A172 (cell line): ENCODE measurements at regions not wholly inside any gene's neighbourhood (a gene's known extent, or its start where the extent isn't known, plus 50 kb on each side); places are given as distances from the start of the nearest gene placed in this dataset.
A peak's percentile ranks its signal among the peaks of the same experiment; 100 is the strongest.
"Not testable (repeated sequence)": the region's sequence is repeated elsewhere in the genome, so short reads cannot be mapped to it uniquely, and the experiment has no call there.

ENCODE experiments used
- DNase-seq: peaks from one replicate; pipeline ENCODE4 v3.0.0-alpha.2; 2015; ENCODE audit warnings: low spot score

- no peak for DNase-seq
Measured at GRCh38 chr5:156042726-156043125, 284.2 kb upstream of the SGCD start.

DNA sequence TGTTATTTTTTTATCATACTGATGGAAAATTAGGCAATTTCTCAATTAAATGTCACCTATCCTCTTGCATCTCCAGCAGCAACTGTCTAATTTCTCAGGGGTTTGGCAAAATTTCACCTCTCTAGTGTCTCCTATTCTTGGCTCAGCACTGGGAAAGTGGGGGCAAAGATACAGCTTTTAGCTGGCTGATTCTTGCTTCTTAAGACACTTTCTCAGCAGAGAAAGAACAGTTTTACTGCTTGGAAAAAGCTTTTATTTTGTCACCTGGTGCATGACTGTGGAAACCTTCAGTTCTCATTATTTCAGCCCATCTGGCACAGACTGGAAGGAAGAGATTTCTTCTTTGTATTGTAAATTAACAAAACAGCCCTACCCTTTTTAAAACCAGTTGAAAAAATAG, 283.6 kb upstream of the SGCD start:
- DNase-seq: no peak

DNA sequence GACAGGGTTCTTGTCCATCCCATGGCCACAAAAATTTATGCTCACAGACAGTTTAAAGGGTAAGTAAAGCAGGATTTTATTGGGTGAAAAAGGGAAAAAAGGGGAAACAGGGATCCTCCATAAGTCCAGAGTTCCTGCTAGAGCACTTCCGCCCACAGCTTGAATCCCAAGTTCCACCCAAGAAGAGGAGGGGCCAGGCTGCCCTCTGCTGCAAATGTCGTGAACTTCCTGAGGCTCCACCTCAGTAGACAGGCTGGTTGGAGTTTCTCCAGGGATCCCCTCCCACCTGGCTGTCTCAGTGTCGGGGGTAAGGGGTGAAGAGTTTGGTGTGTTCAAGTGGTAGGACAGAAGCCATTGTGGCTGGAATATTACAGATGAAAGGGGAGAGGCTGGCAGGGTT, 275.0 kb upstream of the SGCD start:
- no peak for DNase-seq

- no peak for DNase-seq
Measured at GRCh38 chr5:156052656-156053055, 274.3 kb upstream of the SGCD start.

GRCh38 chr5:156053056-156053455, 273.9 kb upstream of the SGCD start:
- DNase-seq: no peak

GRCh38 chr5:156076912-156077311, 250.1 kb upstream of the SGCD start:
- no peak for DNase-seq

DNA sequence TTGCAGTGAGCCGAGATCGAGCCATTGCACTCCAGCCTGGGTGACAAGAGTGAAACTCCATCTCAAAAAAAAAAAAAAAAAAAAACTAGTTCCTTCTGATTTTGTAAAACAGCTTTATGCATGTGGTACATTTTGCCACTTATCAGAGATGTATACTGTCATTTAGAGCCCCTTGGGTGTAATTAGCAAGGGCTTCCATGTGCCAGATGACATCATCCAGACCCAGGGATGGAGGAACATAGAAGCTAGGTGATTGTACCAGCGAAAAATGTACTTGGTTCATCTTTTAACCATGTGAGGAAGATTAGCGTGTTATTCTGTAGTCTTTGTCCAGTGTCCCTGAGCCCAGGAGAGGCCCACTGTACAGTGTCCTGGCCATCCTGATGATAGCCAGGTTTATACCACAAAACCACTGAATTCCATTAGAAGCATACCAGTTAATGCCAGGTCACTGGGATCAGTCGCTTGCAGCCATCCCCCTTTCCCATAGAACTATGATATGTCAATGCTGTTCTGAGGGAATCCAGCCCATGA, 239.3 kb upstream of the SGCD start:
- no peak for DNase-seq

- DNase-seq: not testable (repeated sequence)
Measured at GRCh38 chr5:156089955-156090940, 236.7 kb upstream of the SGCD start.

DNA sequence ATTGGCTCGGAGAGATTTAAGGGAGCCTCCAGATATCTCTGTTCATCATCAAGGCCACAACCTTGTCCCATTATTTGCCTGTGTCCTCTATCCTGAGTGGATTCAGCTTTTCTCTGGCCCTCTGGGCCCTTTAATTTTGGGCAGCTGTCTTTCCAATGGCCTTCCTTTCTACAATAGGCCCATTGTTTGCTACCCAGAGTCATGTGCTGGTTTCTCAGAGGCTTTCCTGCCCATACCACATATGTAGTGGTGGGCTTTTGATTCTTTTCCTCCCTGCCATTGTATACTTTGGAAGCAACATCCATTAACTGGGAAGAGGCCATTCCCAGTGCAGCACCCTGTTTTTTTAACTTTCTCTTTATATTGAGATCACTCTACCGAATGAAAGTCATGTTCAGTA, 233.9 kb upstream of the SGCD start:
- no peak for DNase-seq

GRCh38 chr5:156094001-156094400, 233.0 kb upstream of the SGCD start:
- DNase-seq: peak; percentile 51

- no peak for DNase-seq
Measured at GRCh38 chr5:156095709-156096241, 231.2 kb upstream of the SGCD start.

DNA sequence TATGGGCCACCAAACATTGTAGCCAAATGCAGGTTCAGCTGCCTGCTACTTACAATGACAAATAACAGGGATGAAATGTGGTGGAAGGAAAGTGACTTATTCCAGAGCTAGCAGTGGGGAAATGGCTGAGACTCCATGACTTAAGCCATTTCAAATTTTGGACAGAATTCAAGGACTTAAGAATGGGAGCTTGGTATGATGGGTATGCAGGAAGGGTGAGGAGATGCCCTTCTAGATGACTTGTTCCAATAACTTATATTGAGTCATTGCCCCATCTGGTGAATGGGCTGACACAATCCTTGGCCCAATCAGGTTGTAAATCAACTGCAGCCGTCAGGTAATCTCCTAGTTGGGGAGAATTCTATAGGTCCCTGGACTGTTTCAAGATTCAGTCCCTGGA, 230.7 kb upstream of the SGCD start:
- DNase-seq: peak; percentile 81

DNA sequence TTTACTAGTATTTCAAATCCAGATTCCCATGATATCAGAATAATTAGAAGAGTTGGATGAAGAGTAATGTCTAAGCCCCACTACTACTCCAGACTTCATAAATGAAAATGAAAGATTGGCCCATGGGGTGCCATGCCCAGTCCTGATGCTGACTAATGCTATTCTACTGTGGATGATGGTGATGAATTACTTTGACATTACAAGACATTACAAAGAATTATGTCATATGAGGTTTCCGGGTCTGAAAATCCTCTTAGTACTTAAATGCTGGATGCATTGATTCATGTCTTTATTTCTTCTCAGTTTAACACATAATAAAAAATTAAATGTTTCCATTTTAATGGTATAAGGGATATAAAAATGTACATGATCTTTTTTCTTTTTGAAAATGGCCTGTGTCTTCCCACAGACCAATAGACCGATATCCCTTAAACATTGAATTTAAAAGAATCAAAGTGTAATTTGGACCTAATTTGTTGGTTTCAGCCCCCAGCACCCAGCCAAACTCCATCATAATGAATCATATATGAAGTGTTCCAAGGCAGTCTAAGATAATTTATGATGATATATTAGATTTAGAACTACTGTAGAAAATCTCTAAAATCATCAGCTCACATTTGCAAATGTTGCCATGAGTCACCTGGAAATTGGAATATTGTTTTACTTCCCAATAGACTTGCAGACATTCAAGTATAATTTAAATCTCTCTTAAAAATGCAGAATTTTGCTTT, 223.6 kb upstream of the SGCD start:
- peak; percentile 85 for DNase-seq

- peak; percentile 75 for DNase-seq
Measured at GRCh38 chr5:156109317-156110023, 217.5 kb upstream of the SGCD start.

DNA sequence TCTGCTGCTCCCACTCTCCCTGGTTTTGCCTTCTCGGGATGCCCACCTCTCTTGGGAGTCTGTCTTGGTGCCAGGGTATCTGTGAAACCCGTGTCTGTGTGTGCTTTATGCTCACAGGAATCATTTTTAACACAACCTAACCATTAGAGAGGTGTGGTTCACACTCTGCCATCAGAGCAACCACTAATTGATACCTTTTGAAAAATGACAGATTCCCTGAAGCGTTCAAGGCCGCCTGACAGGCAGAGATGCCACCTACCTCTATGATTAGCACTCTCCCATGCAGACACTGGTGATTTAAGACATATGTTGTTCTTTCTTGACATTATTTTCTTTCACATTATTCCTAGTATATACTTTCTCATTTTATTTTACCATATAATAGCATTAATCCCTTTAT, 207.3 kb upstream of the SGCD start:
- DNase-seq: no peak

- DNase-seq: no peak
Measured at GRCh38 chr5:156120777-156121176, 206.2 kb upstream of the SGCD start.

DNA sequence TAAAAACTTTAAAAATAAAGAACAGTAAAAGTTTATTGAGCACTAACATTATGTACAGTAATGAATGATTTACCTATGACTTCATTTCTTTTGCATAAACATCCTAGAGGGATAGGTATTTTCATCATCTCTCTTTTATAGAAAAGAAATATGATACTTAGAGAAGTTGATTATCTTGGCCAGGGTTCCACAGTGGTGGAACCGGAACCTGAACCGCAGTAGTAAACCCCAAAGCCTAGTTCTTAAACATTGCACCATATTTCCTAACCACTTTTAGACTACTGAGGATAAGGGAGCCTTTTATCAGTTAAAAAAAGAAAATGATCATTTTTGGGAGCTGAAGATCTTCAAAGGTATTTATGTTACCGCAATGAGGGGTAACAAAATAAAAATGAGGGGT, 205.7 kb upstream of the SGCD start:
- DNase-seq: no peak

DNA sequence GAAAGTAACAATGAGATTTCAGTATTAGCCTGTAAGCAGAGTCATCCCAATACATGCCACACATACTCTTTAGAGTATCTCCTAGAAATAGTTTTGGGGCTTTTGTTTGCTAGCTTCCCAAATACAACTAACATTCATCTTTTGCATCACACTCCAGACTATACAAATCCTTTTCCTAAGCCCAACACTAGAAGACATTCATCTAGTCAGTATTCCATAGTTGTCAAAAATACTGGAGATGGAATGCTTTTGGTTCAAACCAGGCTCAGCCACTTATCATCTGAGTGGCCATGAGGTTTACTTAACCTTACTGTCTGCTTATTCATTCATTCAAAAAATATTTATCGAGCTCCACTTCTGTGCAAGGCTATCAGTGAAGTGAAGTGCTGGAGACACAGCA, 205.1 kb upstream of the SGCD start:
- no peak for DNase-seq

DNA sequence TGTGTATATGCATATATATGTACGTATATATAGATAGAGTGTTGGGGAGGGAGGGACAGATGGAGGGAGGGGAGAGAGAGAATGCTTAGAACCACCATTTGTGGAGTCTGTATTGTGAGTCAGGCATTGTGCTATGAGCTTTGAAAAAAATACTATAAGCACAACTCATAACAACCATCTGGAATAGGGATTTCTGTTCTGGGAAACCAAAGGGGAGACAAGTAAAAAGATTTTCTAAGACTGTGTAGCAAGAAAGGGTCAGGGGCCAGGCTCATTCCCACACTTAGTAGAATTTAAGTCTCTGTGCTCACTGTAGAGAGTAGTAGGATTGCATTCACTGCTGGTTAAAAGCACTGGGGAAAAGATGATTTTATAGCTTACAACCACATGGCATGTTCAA, 202.3 kb upstream of the SGCD start:
- no peak for DNase-seq

DNA sequence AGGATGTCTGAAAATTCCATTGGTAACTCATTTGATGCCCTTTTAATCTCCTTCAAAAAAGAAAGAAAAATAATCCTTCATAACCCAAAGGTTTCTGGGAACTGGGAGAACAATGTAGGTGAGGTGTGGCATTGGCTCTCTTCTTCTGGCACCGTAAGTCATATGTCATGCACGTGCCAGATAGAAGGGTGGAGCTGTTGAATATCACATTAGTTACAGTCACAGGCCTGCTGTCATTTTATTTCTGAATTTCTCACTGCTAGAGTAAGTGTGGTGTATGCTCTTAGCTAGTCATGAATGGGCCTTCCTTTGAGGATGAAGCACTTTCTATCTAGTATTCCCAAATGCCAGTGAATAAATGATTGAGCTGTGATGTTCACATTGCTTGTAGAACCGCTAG, 201.8 kb upstream of the SGCD start:
- DNase-seq: no peak

GRCh38 chr5:156126716-156127115, 200.2 kb upstream of the SGCD start:
- no peak for DNase-seq

DNA sequence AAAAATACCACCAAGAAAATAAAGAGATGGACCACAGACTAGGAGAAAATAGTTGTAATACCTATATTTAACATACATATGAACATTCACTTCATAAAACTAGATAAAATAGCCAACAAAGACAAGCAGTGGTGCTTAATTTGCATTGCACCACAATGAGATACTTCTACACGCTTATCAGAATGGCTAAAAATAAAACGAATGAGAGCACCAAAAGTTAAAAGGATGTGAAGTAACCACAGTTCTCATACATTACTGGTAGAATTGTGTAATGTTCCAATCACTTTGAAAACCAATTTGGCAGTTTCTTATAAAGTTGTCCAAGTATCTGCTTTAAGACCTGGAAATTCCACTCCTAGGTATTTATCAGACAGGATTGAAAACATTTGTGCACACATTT, 198.9 kb upstream of the SGCD start:
- DNase-seq: no peak
